Epithelial cell of proximal tubule (primary cell): ENCODE measurements at regions not wholly inside any gene's neighbourhood (a gene's known extent, or its start where the extent isn't known, plus 50 kb on each side); places are given as distances from the start of the nearest gene placed in this dataset.

ENCODE experiments used
- DNase-seq: peaks from one replicate; pipeline ENCODE4 v3.0.0-alpha.2; 2011; ENCODE audit warnings: low read depth
- H3K4me3 ChIP-seq: 2 replicates; pipeline ENCODE4 v1.5.1; 2011; ENCODE audit warnings: low read depth, mild to moderate bottlenecking, low read length
- TF ChIP-seq, protein P1 (sequence below): conservative IDR thresholded peaks from 2 replicates; pipeline ENCODE4 v1.5.1; 2012; ENCODE audit warnings: low read depth, mild to moderate bottlenecking, low read length

DNA sequence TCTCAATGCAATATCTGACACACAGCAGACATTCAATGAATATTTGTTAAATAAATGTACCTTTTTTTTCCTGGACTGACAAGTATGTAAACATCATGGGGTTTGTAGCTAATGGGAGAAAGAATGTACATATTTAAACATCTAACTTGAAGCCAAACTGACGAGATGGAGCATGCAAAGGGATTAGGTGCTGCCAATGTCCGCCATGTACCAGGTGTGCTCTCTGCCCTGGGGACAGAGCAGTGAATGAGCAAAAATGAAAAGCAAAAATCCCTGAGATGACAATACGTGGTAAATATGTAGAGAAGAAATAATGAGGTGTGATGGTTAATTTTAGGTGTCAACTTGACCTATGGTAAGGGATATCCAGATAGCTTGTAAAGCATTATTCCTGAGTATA, 247.4 kb upstream of the CELF4 start:
- TF ChIP-seq, protein P1, sequence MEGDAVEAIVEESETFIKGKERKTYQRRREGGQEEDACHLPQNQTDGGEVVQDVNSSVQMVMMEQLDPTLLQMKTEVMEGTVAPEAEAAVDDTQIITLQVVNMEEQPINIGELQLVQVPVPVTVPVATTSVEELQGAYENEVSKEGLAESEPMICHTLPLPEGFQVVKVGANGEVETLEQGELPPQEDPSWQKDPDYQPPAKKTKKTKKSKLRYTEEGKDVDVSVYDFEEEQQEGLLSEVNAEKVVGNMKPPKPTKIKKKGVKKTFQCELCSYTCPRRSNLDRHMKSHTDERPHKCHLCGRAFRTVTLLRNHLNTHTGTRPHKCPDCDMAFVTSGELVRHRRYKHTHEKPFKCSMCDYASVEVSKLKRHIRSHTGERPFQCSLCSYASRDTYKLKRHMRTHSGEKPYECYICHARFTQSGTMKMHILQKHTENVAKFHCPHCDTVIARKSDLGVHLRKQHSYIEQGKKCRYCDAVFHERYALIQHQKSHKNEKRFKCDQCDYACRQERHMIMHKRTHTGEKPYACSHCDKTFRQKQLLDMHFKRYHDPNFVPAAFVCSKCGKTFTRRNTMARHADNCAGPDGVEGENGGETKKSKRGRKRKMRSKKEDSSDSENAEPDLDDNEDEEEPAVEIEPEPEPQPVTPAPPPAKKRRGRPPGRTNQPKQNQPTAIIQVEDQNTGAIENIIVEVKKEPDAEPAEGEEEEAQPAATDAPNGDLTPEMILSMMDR: no peak
- no peak overlapping the region for H3K4me3 ChIP-seq
- DNase-seq: no peak

DNA sequence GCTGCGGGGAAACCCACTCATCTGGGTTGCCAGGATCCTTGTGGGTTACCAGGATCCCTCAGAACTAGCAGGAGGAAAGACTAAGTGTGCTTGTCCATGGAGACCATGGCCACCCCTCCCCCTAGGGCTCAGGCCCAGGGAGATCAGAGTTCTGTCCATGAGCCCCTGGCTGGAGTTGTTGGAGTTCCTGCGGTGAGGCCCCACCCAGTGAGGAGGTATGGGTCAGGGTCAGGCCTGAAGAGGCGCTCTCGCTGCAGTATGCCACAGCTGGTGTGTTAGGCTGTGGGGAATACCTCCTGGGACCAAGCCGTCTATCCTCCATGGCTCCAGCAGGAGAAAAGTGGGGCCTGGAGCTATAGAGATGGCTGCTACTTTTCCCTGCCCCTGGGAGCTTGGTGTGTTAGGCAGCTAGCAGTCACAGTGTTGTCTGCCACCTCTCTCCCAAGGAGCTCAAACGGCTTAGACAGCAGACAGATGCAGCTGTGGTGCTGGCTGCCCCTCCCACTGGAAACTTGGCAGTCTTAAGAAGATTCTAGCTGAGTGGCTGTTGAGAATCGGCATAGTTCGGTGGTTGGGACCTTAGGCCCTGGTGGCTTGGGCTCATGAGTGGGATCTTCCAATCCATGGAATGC, 240.3 kb upstream of the CELF4 start:
- TF ChIP-seq, protein P1: no peak
- no peak overlapping the region for H3K4me3 ChIP-seq
- DNase-seq: no peak

DNA sequence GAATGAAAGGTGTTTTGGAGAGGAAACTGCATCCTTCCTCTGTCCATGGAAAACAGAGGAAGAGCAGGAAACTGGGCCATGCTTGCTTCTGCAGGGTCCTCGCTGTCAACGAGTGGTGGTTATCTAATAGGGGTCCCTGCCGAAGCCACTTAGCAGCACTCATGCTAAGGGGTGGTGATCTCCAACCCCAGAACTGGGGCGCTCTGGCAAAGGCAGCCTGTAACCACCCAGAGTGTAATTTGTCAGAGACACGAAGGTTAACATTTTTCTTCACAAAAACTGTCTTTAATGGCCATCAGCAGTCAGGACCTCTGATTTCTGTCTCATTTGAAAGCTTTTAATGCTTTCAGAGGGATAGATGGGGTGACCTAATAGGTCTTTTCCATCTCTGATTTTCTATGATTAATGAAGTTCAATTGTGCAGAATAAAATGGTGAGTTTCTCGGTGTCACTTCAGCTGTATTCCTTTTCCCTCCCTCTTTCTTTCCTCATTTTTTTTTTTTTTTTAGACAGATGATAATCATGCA, 231.3 kb upstream of the CELF4 start:
- no peak for DNase-seq
- TF ChIP-seq, protein P1: no peak
- H3K4me3 ChIP-seq: no peak overlapping the region

DNA sequence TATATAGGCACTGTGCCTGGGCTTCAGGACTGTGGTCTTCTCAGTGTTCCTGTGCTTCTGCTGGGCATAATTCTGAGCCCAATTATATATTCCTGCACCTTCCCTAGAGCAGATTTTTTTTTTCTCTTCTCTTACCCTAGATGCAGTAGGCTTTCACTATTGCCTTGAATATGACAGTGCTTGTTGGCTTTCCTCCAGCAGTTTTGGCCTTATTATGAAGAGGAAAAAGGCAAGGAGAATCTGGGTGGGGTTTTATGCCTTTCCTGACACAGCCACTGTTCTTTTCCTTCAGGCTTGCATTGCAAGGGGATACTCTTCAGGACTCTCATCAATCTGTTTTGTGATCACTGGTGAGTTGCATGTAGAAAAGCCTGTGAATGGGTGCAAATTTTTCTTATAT, 221.9 kb upstream of the CELF4 start:
- no peak for DNase-seq
- no peak overlapping the region for H3K4me3 ChIP-seq
- TF ChIP-seq, protein P1: no peak

DNA sequence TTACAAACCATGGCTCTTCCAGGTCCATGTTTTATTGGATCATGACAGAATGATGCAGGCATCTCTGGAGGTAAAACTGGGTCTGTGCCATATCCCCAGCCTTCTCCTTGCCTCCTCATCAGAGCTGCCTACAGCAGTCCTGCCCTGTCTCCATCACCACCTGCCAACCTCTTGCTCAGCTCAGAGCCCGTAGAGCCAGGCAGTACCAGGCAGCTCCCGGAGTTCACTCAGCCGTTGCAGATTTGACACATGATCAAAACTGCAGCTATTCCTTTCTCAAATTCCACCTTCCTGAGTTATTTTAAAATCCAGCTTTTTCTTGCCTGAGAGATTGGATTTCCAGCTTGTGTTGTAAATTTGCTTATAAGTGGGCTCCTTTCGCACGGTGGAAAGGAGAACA, 218.2 kb upstream of the CELF4 start:
- DNase-seq: no peak
- H3K4me3 ChIP-seq: no peak overlapping the region
- TF ChIP-seq, protein P1: no peak

DNA sequence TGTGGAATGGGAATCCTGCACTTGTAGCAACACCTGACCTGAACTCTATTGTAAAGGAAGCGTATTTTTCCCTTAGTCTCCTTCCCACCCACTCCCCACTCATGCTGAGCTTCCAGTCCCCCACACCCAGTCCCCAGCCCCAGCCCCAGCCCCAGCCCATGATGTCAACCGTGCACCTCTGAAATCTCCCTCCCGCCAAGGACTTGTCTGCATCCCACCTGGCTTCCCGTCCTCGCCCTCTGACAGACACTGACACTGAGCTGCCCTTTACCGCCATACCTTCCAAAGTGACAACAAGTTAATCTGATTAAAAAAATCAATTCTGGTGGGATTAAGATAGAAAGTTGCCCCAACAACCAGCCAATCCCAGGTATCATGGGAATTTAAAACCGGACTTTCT, 213.6 kb upstream of the CELF4 start:
- no peak overlapping the region for H3K4me3 ChIP-seq
- DNase-seq: no peak
- TF ChIP-seq, protein P1: no peak
